ENCODE measurements at regions not wholly inside any gene's neighbourhood (a gene's known extent, or its start where the extent isn't known, plus 50 kb on each side); places are given as distances from the start of the nearest gene placed in this dataset.

DNA sequence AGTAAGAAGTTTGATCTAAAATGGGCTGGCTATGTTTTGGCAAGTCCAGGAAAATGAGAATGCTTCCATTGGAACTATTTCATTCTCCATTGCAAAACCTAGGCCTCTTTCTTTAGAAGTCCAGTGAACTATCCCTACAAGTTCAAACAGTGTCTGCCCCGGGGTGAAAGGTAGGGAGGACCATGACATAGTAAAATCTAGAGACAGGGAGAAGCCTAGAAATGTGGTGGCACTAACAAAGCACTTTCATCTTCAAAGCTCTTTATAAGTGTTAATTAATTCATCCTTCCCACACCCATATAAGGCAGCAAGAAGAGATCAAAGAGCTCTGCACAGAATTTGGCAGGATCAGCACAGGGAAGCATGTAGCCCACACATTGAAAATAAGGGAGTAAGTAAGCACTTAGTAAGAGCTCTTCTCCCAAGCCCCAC is 214.5 kb downstream of the IRS1 start:
- H3K36me3 ChIP-seq (ENCODE audit: control insufficient read depth in 2 of 2, insufficient read depth in 2 of 2, low read length in 1 of 2), result no peaks in the 10 kb centered on the region
- no peaks in the 10 kb centered on the region for H3K9me3 ChIP-seq (ENCODE audit: control insufficient read depth in 2 of 2, insufficient read depth in 1 of 2, low read depth in 1 of 2, low read length in 1 of 2)
- no peak overlapping the region for H3K27ac ChIP-seq (ENCODE audit: low read depth in 2 of 2, low read length in 1 of 2)
- H3K4me1 ChIP-seq (ENCODE audit: control insufficient read depth in 2 of 2, insufficient read depth in 2 of 2, low read length in 1 of 2), result no peaks in the 10 kb centered on the region
- no peak overlapping the region for H3K4me3 ChIP-seq (ENCODE audit: low read depth in 1 of 2, low read length in 2 of 2)
- H3K27me3 ChIP-seq (ENCODE audit: control insufficient read depth in 1 of 2, insufficient read depth in 2 of 2, low read length in 2 of 2), result no peaks in the 10 kb centered on the region
- WGBS, 2 donors, result 44 to 64% methylated on average over 1 of the region's 1 CpG

DNA sequence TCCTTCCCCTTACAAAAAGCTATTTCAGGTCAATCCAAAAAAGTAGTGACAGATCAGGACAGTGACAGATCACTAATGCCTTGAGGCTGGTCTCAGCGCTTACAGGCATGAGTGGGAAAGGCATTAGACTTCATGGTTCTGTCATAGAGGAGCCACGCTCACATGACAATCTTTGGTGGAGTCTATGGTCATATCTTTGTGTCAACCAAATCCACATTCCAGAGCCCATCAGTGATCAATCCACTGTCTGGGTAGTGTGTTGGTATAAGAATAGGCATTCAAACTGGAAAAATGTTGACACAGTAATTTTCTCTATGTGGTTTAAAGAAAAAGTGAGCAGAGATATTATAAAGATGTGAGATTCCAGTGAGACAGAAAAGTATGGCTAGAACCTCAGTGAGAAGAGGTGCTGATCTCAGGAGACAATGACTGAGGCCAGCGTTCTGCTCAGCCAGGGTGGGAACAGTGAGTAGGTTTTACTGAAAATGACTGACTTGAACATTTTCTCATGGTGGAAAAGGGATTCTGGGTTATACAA is 215.0 kb downstream of the IRS1 start:
- Histone ChIP-seq H3K9me3 (ENCODE audit: control insufficient read depth in 2 of 2, insufficient read depth in 1 of 2, low read depth in 1 of 2, low read length in 1 of 2) (no peaks in the 10 kb centered on the region), H3K4me1 (ENCODE audit: control insufficient read depth in 2 of 2, insufficient read depth in 2 of 2, low read length in 1 of 2) (no peaks in the 10 kb centered on the region), H3K27ac (ENCODE audit: low read depth in 2 of 2, low read length in 1 of 2) (no peak overlapping the region), H3K36me3 (ENCODE audit: control insufficient read depth in 2 of 2, insufficient read depth in 2 of 2, low read length in 1 of 2) (no peaks in the 10 kb centered on the region), H3K4me3 (ENCODE audit: low read depth in 1 of 2, low read length in 2 of 2) (no peak overlapping the region), H3K27me3 (ENCODE audit: control insufficient read depth in 1 of 2, insufficient read depth in 2 of 2, low read length in 2 of 2) (no peaks in the 10 kb centered on the region)
- 84 to 87% methylated on average over 3 of the region's 3 CpGs for WGBS, 2 donors

- Histone ChIP-seq H3K27me3 (ENCODE audit: control insufficient read depth in 1 of 2, insufficient read depth in 2 of 2, low read length in 2 of 2) (no peaks in the 10 kb centered on the region), H3K36me3 (ENCODE audit: control insufficient read depth in 2 of 2, insufficient read depth in 2 of 2, low read length in 1 of 2) (no peaks in the 10 kb centered on the region), H3K4me1 (ENCODE audit: control insufficient read depth in 2 of 2, insufficient read depth in 2 of 2, low read length in 1 of 2) (no peaks in the 10 kb centered on the region), H3K9me3 (ENCODE audit: control insufficient read depth in 2 of 2, insufficient read depth in 1 of 2, low read depth in 1 of 2, low read length in 1 of 2) (no peaks in the 10 kb centered on the region), H3K4me3 (ENCODE audit: low read depth in 1 of 2, low read length in 2 of 2) (no peak overlapping the region), H3K27ac (ENCODE audit: low read depth in 2 of 2, low read length in 1 of 2) (no peak overlapping the region)
- WGBS, 2 donors, result 25 to 45% methylated on average over 1 of the region's 1 CpG
Measured at GRCh38 chr2:226583715-226584114, 215.9 kb downstream of the IRS1 start.

DNA sequence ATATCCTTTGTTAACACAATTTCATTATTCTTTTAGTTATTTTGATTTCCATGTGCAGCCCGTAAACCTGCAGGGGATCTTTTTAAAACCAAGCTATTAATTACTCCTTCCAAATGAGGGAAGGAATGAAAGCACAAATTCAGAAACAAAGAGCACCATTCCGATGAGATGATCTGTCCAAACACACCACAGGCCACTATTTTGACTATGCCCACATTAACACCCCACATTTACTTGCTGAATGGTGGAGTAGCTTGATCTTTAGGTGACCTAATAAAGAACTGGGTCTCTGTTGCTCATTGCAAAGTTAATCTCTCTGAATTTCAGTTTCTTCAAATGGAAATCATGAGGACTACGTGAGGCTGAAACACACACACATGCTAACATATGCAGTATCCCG is 218.0 kb downstream of the IRS1 start:
- WGBS, 2 donors, result 72 to 75% methylated on average over 4 of the region's 4 CpGs
- no peak overlapping the region for H3K4me3 ChIP-seq (ENCODE audit: low read depth in 1 of 2, low read length in 2 of 2)
- no peak overlapping the region for H3K27ac ChIP-seq (ENCODE audit: low read depth in 2 of 2, low read length in 1 of 2)
- no peaks in the 10 kb centered on the region for H3K27me3 ChIP-seq (ENCODE audit: control insufficient read depth in 1 of 2, insufficient read depth in 2 of 2, low read length in 2 of 2)
- no peaks in the 10 kb centered on the region for H3K4me1 ChIP-seq (ENCODE audit: control insufficient read depth in 2 of 2, insufficient read depth in 2 of 2, low read length in 1 of 2)
- no peaks in the 10 kb centered on the region for H3K36me3 ChIP-seq (ENCODE audit: control insufficient read depth in 2 of 2, insufficient read depth in 2 of 2, low read length in 1 of 2)
- no peaks in the 10 kb centered on the region for H3K9me3 ChIP-seq (ENCODE audit: control insufficient read depth in 2 of 2, insufficient read depth in 1 of 2, low read depth in 1 of 2, low read length in 1 of 2)

GRCh38 chr2:226581004-226581403 is 218.6 kb downstream of the IRS1 start:
- no peaks in the 10 kb centered on the region for H3K9me3 ChIP-seq (ENCODE audit: control insufficient read depth in 2 of 2, insufficient read depth in 1 of 2, low read depth in 1 of 2, low read length in 1 of 2)
- 61% methylated on average over 2 of the region's 2 CpGs for WGBS, 2 donors
- H3K4me1 ChIP-seq (ENCODE audit: control insufficient read depth in 2 of 2, insufficient read depth in 2 of 2, low read length in 1 of 2), result no peaks in the 10 kb centered on the region
- H3K27ac ChIP-seq (ENCODE audit: low read depth in 2 of 2, low read length in 1 of 2), result no peak overlapping the region
- no peak overlapping the region for H3K4me3 ChIP-seq (ENCODE audit: low read depth in 1 of 2, low read length in 2 of 2)
- no peaks in the 10 kb centered on the region for H3K36me3 ChIP-seq (ENCODE audit: control insufficient read depth in 2 of 2, insufficient read depth in 2 of 2, low read length in 1 of 2)
- no peaks in the 10 kb centered on the region for H3K27me3 ChIP-seq (ENCODE audit: control insufficient read depth in 1 of 2, insufficient read depth in 2 of 2, low read length in 2 of 2)

DNA sequence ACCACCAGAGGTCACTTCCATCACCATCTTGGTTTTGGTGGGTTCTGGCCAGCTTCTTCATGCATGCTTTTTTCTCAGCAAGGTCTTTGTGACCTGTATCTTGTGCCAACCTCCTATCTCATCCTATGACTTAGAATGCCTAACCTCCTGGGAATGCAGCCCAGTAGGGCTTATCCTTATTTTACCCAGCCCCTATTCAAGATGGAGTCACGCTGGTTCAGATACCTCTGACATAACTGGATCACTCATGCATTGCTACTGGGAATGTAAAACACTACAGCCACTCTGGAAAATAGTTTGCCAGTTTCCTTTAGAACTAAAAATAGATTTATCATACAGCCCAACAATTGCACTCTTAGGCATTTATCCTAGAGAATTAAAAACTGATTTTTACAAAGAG is 219.2 kb downstream of the IRS1 start:
- H3K36me3 ChIP-seq (ENCODE audit: control insufficient read depth in 2 of 2, insufficient read depth in 2 of 2, low read length in 1 of 2), result no peaks in the 10 kb centered on the region
- no peaks in the 10 kb centered on the region for H3K9me3 ChIP-seq (ENCODE audit: control insufficient read depth in 2 of 2, insufficient read depth in 1 of 2, low read depth in 1 of 2, low read length in 1 of 2)
- WGBS, 2 donors, result 33 to 36% methylated on average over 1 of the region's 1 CpG
- H3K27ac ChIP-seq (ENCODE audit: low read depth in 2 of 2, low read length in 1 of 2), result no peak overlapping the region
- no peak overlapping the region for H3K4me3 ChIP-seq (ENCODE audit: low read depth in 1 of 2, low read length in 2 of 2)
- H3K27me3 ChIP-seq (ENCODE audit: control insufficient read depth in 1 of 2, insufficient read depth in 2 of 2, low read length in 2 of 2), result no peaks in the 10 kb centered on the region
- no peaks in the 10 kb centered on the region for H3K4me1 ChIP-seq (ENCODE audit: control insufficient read depth in 2 of 2, insufficient read depth in 2 of 2, low read length in 1 of 2)

DNA sequence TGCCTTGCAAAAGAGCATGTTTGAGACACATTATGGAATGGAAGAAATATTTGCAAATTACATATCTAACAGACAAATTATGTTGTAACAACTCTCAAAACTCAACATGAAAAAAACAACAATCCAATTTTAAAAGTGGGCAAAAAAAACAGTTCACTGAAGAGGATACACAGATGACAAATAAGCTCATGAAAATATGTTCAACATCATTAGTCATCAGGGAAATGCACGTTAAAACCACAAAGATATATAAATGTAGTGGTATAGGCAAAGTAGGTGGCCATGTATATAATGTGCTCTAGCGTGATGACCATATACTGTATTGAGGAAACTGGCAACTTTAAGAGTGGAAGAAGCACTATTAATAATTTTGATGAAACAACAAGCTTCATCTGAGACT is 220.1 kb downstream of the IRS1 start:
- H3K4me3 ChIP-seq (ENCODE audit: low read depth in 1 of 2, low read length in 2 of 2), result no peak overlapping the region
- no peak overlapping the region for H3K27ac ChIP-seq (ENCODE audit: low read depth in 2 of 2, low read length in 1 of 2)
- 65 to 73% methylated on average over 2 of the region's 2 CpGs for WGBS, 2 donors
- no peaks in the 10 kb centered on the region for H3K9me3 ChIP-seq (ENCODE audit: control insufficient read depth in 2 of 2, insufficient read depth in 1 of 2, low read depth in 1 of 2, low read length in 1 of 2)
- H3K4me1 ChIP-seq (ENCODE audit: control insufficient read depth in 2 of 2, insufficient read depth in 2 of 2, low read length in 1 of 2), result no peaks in the 10 kb centered on the region
- no peaks in the 10 kb centered on the region for H3K27me3 ChIP-seq (ENCODE audit: control insufficient read depth in 1 of 2, insufficient read depth in 2 of 2, low read length in 2 of 2)
- no peaks in the 10 kb centered on the region for H3K36me3 ChIP-seq (ENCODE audit: control insufficient read depth in 2 of 2, insufficient read depth in 2 of 2, low read length in 1 of 2)

DNA sequence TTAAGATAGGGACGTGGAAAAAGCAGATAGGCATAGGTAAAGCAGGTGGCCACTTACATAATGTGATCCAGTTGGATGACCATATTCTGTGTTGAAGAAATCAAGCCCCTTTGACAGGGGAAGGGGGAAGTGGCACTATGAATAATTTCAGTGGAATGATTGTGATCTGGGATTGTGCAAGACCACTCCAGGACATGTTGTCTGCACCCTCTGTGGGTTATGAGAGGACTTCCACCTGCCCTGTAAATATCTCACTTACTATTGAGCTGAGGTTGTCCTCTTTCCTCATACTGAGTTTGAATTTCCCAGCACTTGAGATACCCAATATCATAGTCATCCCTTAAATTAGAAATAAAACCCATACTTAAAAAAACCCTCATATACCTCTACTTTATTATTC is 220.7 kb downstream of the IRS1 start:
- Histone ChIP-seq H3K4me1 (ENCODE audit: control insufficient read depth in 2 of 2, insufficient read depth in 2 of 2, low read length in 1 of 2) (no peaks in the 10 kb centered on the region), H3K4me3 (ENCODE audit: low read depth in 1 of 2, low read length in 2 of 2) (no peak overlapping the region), H3K36me3 (ENCODE audit: control insufficient read depth in 2 of 2, insufficient read depth in 2 of 2, low read length in 1 of 2) (no peaks in the 10 kb centered on the region), H3K27ac (ENCODE audit: low read depth in 2 of 2, low read length in 1 of 2) (no peak overlapping the region), H3K9me3 (ENCODE audit: control insufficient read depth in 2 of 2, insufficient read depth in 1 of 2, low read depth in 1 of 2, low read length in 1 of 2) (no peaks in the 10 kb centered on the region), H3K27me3 (ENCODE audit: control insufficient read depth in 1 of 2, insufficient read depth in 2 of 2, low read length in 2 of 2) (no peaks in the 10 kb centered on the region)
- 61 to 78% methylated on average over 1 of the region's 1 CpG for WGBS, 2 donors

DNA sequence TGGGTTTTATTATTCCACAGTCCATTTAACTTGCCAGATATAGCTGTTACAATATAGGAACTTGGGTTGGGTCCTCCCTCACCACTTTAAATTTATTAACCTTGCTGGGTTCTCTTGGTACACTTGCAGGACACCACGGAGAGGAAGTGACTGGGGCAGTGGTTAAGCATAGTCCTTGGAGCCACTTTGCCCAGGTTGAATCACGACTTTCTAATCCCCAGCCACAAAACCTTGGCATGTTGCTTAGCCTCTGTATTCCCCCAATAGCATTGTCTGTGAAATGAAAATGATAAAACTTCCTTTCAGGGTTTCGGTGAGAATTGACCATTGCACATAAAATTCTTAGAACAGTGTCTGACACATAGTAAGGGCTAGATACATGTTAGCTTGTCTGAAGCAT is 221.2 kb downstream of the IRS1 start:
- Histone ChIP-seq H3K4me1 (ENCODE audit: control insufficient read depth in 2 of 2, insufficient read depth in 2 of 2, low read length in 1 of 2) (no peaks in the 10 kb centered on the region), H3K27me3 (ENCODE audit: control insufficient read depth in 1 of 2, insufficient read depth in 2 of 2, low read length in 2 of 2) (no peaks in the 10 kb centered on the region), H3K9me3 (ENCODE audit: control insufficient read depth in 2 of 2, insufficient read depth in 1 of 2, low read depth in 1 of 2, low read length in 1 of 2) (no peaks in the 10 kb centered on the region), H3K4me3 (ENCODE audit: low read depth in 1 of 2, low read length in 2 of 2) (no peak overlapping the region), H3K27ac (ENCODE audit: low read depth in 2 of 2, low read length in 1 of 2) (no peak overlapping the region), H3K36me3 (ENCODE audit: control insufficient read depth in 2 of 2, insufficient read depth in 2 of 2, low read length in 1 of 2) (no peaks in the 10 kb centered on the region)
- WGBS, 2 donors, result 73 to 80% methylated on average over 3 of the region's 3 CpGs

DNA sequence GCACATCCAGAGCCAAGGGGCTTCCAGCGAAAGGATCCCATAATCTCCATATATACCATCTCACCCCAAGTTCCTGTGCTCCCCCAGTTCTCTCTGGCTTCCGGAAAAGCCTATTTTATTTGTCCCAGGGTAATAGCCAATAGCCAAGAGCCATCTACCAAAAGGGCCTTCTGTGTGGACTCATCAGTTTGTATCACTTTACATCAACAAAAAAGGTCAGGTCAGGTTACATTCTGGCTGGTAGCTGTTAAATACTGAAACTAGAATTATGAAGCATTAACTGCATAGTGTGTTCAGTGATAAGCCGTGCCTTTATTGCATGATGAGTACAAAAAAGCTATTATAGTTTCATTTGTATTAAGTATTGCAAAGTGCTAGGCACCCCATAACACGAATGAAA is 223.7 kb downstream of the IRS1 start:
- no peaks in the 10 kb centered on the region for H3K36me3 ChIP-seq (ENCODE audit: control insufficient read depth in 2 of 2, insufficient read depth in 2 of 2, low read length in 1 of 2)
- H3K27me3 ChIP-seq (ENCODE audit: control insufficient read depth in 1 of 2, insufficient read depth in 2 of 2, low read length in 2 of 2), result no peaks in the 10 kb centered on the region

More for the DNA sequence above, 223.7 kb downstream of the IRS1 start:
- 72 to 80% methylated on average over 4 of the region's 4 CpGs for WGBS, 2 donors
- H3K4me1 ChIP-seq (ENCODE audit: control insufficient read depth in 2 of 2, insufficient read depth in 2 of 2, low read length in 1 of 2), result no peaks in the 10 kb centered on the region
- no peak overlapping the region for H3K4me3 ChIP-seq (ENCODE audit: low read depth in 1 of 2, low read length in 2 of 2)
- no peaks in the 10 kb centered on the region for H3K9me3 ChIP-seq (ENCODE audit: control insufficient read depth in 2 of 2, insufficient read depth in 1 of 2, low read depth in 1 of 2, low read length in 1 of 2)
- H3K27ac ChIP-seq (ENCODE audit: low read depth in 2 of 2, low read length in 1 of 2), result no peak overlapping the region
